OCI-LY1 (cell line): ENCODE measurements at regions not wholly inside any gene's neighbourhood (a gene's known extent, or its start where the extent isn't known, plus 50 kb on each side); places are given as distances from the start of the nearest gene placed in this dataset.

Experiments
- EZH2 ChIP-seq: fragments of 200-600 bp; sonication (generic), shearing (Covaris generic); IDR thresholded peaks from 2 replicates; pipeline ENCODE4 v1.8.0; 2017; ENCODE audit warnings: borderline replicate concordance, mixed run types, mild to moderate bottlenecking, antibody characterized with exemption, low read length, moderate library complexity, mixed read lengths
- TF ChIP-seq, protein P1 (sequence below): fragments of 200-600 bp; sonication (generic), shearing (Covaris generic); IDR thresholded peaks from 2 replicates; pipeline ENCODE4 v1.5.1; 2017; ENCODE audit warnings: mild to moderate bottlenecking, antibody characterized with exemption, low read length, moderate library complexity, mixed read lengths

DNA sequence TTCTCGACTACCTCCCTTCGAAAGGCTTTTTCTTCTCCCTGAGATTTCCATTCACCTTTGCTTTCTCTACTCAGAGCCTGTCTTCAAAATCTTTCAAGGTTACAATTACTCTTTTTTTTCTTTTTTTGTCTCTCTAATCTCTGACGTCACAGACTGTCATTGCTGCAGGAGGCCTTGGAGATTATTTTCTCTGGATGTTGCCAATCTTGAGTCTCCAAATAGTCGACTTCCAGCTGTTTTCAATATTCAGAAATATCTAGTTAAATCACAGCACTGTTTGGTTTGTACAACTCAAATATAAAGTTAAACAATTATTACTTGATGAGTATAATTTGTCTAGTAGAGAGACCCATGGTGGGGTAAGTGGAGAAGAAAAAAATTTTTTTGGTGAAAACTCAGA is 359.0 kb upstream of the BOD1L1 start:
- TF ChIP-seq, protein P1, sequence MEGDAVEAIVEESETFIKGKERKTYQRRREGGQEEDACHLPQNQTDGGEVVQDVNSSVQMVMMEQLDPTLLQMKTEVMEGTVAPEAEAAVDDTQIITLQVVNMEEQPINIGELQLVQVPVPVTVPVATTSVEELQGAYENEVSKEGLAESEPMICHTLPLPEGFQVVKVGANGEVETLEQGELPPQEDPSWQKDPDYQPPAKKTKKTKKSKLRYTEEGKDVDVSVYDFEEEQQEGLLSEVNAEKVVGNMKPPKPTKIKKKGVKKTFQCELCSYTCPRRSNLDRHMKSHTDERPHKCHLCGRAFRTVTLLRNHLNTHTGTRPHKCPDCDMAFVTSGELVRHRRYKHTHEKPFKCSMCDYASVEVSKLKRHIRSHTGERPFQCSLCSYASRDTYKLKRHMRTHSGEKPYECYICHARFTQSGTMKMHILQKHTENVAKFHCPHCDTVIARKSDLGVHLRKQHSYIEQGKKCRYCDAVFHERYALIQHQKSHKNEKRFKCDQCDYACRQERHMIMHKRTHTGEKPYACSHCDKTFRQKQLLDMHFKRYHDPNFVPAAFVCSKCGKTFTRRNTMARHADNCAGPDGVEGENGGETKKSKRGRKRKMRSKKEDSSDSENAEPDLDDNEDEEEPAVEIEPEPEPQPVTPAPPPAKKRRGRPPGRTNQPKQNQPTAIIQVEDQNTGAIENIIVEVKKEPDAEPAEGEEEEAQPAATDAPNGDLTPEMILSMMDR: no peak
- TF ChIP-seq EZH2: no peak
